ENCODE measurements at regions not wholly inside any gene's neighbourhood (a gene's known extent, or its start where the extent isn't known, plus 50 kb on each side); places are given as distances from the start of the nearest gene placed in this dataset.

DNA sequence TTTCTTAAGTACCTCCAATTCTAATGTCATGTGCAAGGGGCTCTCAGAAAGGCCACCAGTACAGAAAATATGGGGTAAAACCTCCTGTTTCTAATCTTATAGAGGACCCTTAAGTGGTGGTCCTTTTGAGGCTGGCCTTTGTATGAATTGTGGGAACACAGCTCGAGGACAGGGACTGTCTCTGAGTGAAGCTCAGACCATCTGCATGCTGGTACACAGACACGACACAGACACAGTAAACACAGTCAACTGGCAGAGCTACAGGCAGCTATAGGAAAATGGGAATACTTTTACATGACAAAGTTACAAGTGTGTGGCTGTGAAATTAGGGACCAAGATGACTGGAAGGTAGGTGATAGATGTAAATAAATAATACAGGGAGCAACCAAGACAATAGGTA, 143.9 kb upstream of the PREP start (continued):
- TF ChIP-seq, protein P1, sequence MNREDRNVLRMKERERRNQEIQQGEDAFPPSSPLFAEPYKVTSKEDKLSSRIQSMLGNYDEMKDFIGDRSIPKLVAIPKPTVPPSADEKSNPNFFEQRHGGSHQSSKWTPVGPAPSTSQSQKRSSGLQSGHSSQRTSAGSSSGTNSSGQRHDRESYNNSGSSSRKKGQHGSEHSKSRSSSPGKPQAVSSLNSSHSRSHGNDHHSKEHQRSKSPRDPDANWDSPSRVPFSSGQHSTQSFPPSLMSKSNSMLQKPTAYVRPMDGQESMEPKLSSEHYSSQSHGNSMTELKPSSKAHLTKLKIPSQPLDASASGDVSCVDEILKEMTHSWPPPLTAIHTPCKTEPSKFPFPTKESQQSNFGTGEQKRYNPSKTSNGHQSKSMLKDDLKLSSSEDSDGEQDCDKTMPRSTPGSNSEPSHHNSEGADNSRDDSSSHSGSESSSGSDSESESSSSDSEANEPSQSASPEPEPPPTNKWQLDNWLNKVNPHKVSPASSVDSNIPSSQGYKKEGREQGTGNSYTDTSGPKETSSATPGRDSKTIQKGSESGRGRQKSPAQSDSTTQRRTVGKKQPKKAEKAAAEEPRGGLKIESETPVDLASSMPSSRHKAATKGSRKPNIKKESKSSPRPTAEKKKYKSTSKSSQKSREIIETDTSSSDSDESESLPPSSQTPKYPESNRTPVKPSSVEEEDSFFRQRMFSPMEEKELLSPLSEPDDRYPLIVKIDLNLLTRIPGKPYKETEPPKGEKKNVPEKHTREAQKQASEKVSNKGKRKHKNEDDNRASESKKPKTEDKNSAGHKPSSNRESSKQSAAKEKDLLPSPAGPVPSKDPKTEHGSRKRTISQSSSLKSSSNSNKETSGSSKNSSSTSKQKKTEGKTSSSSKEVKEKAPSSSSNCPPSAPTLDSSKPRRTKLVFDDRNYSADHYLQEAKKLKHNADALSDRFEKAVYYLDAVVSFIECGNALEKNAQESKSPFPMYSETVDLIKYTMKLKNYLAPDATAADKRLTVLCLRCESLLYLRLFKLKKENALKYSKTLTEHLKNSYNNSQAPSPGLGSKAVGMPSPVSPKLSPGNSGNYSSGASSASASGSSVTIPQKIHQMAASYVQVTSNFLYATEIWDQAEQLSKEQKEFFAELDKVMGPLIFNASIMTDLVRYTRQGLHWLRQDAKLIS (CRISPR knock-in tag; IDR thresholded peaks at IDR 0.05): no peak

DNA sequence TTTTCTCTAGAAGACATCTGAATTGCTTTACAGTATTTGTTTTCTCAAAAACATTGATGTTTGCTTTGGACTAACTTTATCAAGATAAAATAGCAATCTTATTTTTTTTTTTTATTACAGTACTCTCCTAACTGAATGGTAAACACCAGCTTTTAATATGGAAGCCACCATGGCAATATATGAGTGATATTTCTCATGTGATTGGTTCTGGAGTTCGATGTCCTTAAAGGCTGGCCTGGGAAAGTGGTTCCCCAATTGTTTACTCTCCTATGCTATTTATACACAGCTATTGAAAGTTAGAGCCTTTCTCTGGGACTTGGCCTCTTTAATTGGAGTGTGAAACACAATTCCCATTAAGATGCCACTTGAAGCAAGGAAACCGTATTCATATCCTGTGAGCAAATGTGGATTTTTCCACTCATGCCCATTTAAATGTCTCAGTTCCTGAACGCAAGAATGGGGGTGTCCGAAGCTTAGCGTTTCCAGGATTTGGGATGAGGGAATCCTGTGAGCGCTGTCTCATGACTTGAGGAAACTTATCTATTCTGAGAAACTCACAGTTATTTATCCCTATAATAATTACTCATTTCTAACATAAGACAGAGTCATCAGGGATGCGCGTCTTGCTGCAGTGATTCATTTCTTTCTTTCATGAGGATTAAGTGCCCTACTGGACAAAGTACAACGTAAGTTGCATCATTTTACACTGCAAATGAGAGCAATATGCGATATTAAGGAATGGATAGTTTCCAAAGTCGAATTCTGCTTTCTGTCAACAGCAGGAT, 143.3 kb upstream of the PREP start:
- Histone ChIP-seq H2AFZ (ENCODE audit: low read length) (no peak overlapping the region), H3K4me2 (ENCODE audit: low read depth, low read length) (no peak overlapping the region), H3K9ac (ENCODE audit: insufficient read depth, low read depth, low read length) (no peak overlapping the region), H3K27me3 (ENCODE audit: control insufficient read depth in 1 of 2, insufficient read depth in 2 of 2, low read length in 2 of 2) (peaks cover 0 to 2% of the 10 kb centered on the region in 2 experiments; a peak in 1 of 5 replicates), H3K27ac (ENCODE audit: extremely low read length, insufficient read depth, low read length) (no peak overlapping the region), H3K4me3 (replicated peaks in 1 of 3; ENCODE audit: insufficient read depth in 1 of 3, low read depth in 2 of 3, low read length in 3 of 3) (no peak overlapping the region), H3K36me3 (replicated peaks in 1 of 2; ENCODE audit: control insufficient read depth in 1 of 2, insufficient read depth in 2 of 2, low read length in 2 of 2) (no peaks in the 10 kb centered on the region), H4K20me1 (ENCODE audit: insufficient read depth, low read length) (no peaks in the 10 kb centered on the region), H3K79me2 (ENCODE audit: insufficient read depth, low read length) (no peaks in the 10 kb centered on the region), H3K4me1 (ENCODE audit: insufficient read depth, low read length) (no peaks in the 10 kb centered on the region), H3K9me3 (ENCODE audit: low read length) (no peaks in the 10 kb centered on the region)
- intact Hi-C loops (cut with micrococcal nuclease; ENCODE audit: unreplicated experiment): no loop called here
- in situ Hi-C loops (cut with HindIII; ENCODE audit: extremely low pct_ligation_motif_present, low pct_unique_long_range_greater_than_20kb): no loop called here
- POLR2A ChIA-PET: no interaction called here
- BruUV-seq (replicated peaks): no TSS peak
- ATAC-seq: no peak
- WGBS (ENCODE audit: low lambda C conversion rate): 43% methylated on average over 11 of the region's 11 CpGs
- TF ChIP-seq ZNF430 (CRISPR knock-in tag; IDR thresholded peaks at IDR 0.05) (no peak), MIER2 (CRISPR knock-in tag; IDR thresholded peaks at IDR 0.05) (no peak), ZNF34 (CRISPR knock-in tag; IDR thresholded peaks at IDR 0.05; ENCODE audit: borderline replicate concordance) (no peak), ZNF230 (CRISPR knock-in tag; IDR thresholded peaks at IDR 0.05) (no peak), ZNF709 (CRISPR knock-in tag; IDR thresholded peaks at IDR 0.05) (no peak)
- TF ChIP-seq, protein P2, sequence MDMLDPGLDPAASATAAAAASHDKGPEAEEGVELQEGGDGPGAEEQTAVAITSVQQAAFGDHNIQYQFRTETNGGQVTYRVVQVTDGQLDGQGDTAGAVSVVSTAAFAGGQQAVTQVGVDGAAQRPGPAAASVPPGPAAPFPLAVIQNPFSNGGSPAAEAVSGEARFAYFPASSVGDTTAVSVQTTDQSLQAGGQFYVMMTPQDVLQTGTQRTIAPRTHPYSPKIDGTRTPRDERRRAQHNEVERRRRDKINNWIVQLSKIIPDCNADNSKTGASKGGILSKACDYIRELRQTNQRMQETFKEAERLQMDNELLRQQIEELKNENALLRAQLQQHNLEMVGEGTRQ (IDR thresholded peaks at IDR 0.05; ENCODE audit: low read depth, low read length): no peak
- TF ChIP-seq, protein P2 (CRISPR knock-in tag; IDR thresholded peaks at IDR 0.05; ENCODE audit: borderline replicate concordance): no peak
- CTCF ChIA-PET (ENCODE audit: low intra/inter-chr PET ratio, low total read pairs): no interaction called here
- no peak for FAIRE-seq
- no peak for DNase-seq (ENCODE audit: low spot score)
